ENCODE measurements at regions not wholly inside any gene's neighbourhood (a gene's known extent, or its start where the extent isn't known, plus 50 kb on each side); places are given as distances from the start of the nearest gene placed in this dataset.

GRCh38 chr9:82443312-82443711, 454.7 kb downstream of the SPATA31D1 start:
- intact Hi-C loops (cut with DNase I): no loop called here

GRCh38 chr9:82445556-82445955, 457.0 kb downstream of the SPATA31D1 start:
- Histone ChIP-seq H3K9ac (ENCODE audit: low read depth in 2 of 2, low read length in 2 of 2) (no peak overlapping the region), H3K4me3 (no peak overlapping the region), H3K27ac (no peak overlapping the region), H3K36me3 (no peaks in the 10 kb centered on the region), H3K4me1 (no peaks in the 10 kb centered on the region), H3K9me3 (no peaks in the 10 kb centered on the region), H3K27me3 (no peaks in the 10 kb centered on the region)
- intact Hi-C loops (cut with DNase I): no loop called here
- DNase-seq: no peak
- TF ChIP-seq CTCF (IDR thresholded peaks at IDR 0.05): no peak

More at GRCh38 chr9:82443312-82443711, 454.7 kb downstream of the SPATA31D1 start:
- H3K4me1 ChIP-seq: no peaks in the 10 kb centered on the region
- no peaks in the 10 kb centered on the region for H3K36me3 ChIP-seq
- H3K9me3 ChIP-seq: no peaks in the 10 kb centered on the region
- no peak for TF ChIP-seq CTCF (IDR thresholded peaks at IDR 0.05)
- H3K4me3 ChIP-seq: no peak overlapping the region
- no peak for DNase-seq
- no peaks in the 10 kb centered on the region for H3K27me3 ChIP-seq
- no peak overlapping the region for H3K27ac ChIP-seq
- no peak overlapping the region for H3K9ac ChIP-seq (ENCODE audit: low read depth in 2 of 2, low read length in 2 of 2)

GRCh38 chr9:82447343-82447742, 458.8 kb downstream of the SPATA31D1 start:
- DNase-seq: no peak
- no peak for TF ChIP-seq CTCF (IDR thresholded peaks at IDR 0.05)
- Histone ChIP-seq H3K9ac (ENCODE audit: low read depth in 2 of 2, low read length in 2 of 2) (no peak overlapping the region), H3K36me3 (no peaks in the 10 kb centered on the region), H3K4me3 (no peak overlapping the region), H3K9me3 (no peaks in the 10 kb centered on the region), H3K4me1 (no peaks in the 10 kb centered on the region), H3K27me3 (no peaks in the 10 kb centered on the region), H3K27ac (no peak overlapping the region)
- intact Hi-C loops (cut with DNase I): no loop called here

GRCh38 chr9:82449986-82450385, 461.4 kb downstream of the SPATA31D1 start:
- intact Hi-C loops (cut with DNase I): no loop called here
- no peak overlapping the region for H3K27ac ChIP-seq
- no peak overlapping the region for H3K9ac ChIP-seq (ENCODE audit: low read depth in 2 of 2, low read length in 2 of 2)
- no peaks in the 10 kb centered on the region for H3K9me3 ChIP-seq
- H3K36me3 ChIP-seq: no peaks in the 10 kb centered on the region
- TF ChIP-seq CTCF (IDR thresholded peaks at IDR 0.05): no peak
- H3K4me1 ChIP-seq: no peaks in the 10 kb centered on the region
- no peaks in the 10 kb centered on the region for H3K27me3 ChIP-seq
- DNase-seq: no peak
- no peak overlapping the region for H3K4me3 ChIP-seq

- Histone ChIP-seq H3K36me3 (no peaks in the 10 kb centered on the region), H3K4me1 (no peaks in the 10 kb centered on the region), H3K27me3 (no peaks in the 10 kb centered on the region), H3K9me3 (no peaks in the 10 kb centered on the region), H3K27ac (no peak overlapping the region), H3K4me3 (no peak overlapping the region), H3K9ac (ENCODE audit: low read depth in 2 of 2, low read length in 2 of 2) (no peak overlapping the region)
- TF ChIP-seq CTCF (IDR thresholded peaks at IDR 0.05): no peak
- no peak for DNase-seq
- intact Hi-C loops (cut with DNase I): no loop called here
Observed at GRCh38 chr9:82454509-82455190, 466.1 kb downstream of the SPATA31D1 start.

All from colonic mucosa (tissue), 4 donors.